Epithelial cell of proximal tubule (primary cell): ENCODE measurements at regions not wholly inside any gene's neighbourhood (a gene's known extent, or its start where the extent isn't known, plus 50 kb on each side); places are given as distances from the start of the nearest gene placed in this dataset.

Experiments used
- DNase-seq: peaks from one replicate; pipeline ENCODE4 v3.0.0-alpha.2; 2011; ENCODE audit warnings: low read depth
- H3K4me3 ChIP-seq: 2 replicates; pipeline ENCODE4 v1.5.1; 2011; ENCODE audit warnings: low read depth, mild to moderate bottlenecking, low read length
- TF ChIP-seq, protein P1 (sequence below): conservative IDR thresholded peaks from 2 replicates; pipeline ENCODE4 v1.5.1; 2012; ENCODE audit warnings: low read depth, mild to moderate bottlenecking, low read length

DNA sequence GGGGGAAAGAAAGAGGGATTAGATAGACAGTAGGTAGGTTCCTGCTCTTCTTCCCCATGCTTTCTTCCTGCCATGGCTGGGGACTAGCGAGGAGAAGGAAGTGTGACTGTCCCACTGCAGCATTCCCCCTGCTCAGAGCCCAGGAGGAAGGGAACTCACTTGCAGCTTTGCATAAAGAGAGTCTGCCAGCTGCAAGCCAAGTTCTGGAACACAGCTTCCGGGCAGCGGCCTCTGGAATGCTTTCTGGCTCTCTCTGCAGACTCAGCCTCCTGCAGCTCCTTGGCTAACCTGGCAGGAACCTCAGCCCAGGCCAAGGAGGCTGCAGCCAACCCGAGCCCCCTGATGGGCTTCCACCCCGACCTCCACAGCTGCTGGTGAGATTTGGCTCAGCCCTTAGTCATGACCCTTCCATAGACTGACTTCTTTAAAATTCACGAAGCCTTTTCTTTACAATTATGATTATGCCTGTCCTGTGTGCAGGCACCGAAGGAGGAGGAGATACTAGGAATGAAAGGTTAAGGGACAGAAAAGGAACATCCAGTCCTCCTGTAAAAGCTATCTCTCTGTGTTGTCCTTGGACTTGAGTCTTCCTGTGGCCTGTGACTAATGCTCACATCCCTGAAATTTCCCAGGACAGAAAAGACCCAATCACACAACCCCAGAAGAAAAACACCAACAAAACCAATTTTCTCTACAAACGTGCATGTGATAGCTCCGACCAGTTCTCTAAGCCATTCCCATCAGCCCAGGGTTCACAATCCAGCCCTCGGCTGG, 108.2 kb upstream of the OLIG2 start:
- no peak overlapping the region for H3K4me3 ChIP-seq
- TF ChIP-seq, protein P1, sequence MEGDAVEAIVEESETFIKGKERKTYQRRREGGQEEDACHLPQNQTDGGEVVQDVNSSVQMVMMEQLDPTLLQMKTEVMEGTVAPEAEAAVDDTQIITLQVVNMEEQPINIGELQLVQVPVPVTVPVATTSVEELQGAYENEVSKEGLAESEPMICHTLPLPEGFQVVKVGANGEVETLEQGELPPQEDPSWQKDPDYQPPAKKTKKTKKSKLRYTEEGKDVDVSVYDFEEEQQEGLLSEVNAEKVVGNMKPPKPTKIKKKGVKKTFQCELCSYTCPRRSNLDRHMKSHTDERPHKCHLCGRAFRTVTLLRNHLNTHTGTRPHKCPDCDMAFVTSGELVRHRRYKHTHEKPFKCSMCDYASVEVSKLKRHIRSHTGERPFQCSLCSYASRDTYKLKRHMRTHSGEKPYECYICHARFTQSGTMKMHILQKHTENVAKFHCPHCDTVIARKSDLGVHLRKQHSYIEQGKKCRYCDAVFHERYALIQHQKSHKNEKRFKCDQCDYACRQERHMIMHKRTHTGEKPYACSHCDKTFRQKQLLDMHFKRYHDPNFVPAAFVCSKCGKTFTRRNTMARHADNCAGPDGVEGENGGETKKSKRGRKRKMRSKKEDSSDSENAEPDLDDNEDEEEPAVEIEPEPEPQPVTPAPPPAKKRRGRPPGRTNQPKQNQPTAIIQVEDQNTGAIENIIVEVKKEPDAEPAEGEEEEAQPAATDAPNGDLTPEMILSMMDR = no peak
- no peak for DNase-seq

DNA sequence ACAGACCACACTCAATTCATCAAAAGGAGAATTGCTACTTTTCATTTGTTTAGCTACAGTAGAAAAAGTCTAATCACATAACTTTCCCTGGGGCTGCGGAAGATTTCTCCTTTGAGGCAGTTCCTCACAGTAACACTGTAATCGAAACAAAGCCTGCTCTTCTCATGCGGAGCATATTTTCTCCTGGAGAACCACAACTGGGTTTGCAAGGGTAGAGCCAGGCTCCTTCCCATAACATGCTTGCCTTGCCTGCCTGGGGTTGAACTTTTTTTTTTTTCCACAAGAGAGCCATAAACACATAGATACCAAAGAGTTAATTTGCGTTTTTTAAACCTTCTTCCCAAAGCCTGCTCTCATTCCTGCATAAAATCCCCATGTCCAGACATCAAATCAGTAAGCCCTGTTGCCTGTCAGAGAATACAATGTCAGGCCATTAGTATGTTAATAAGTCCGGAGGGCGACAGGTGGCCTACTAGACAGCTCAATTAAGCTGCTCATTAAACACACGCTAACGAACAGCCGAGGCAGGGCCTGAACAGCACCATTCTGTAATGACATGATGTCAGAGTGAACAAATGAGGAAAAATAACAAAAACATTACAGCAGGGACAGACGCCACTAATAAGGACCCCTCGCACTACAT, 107.1 kb upstream of the OLIG2 start:
- TF ChIP-seq, protein P1 = no peak
- no peak overlapping the region for H3K4me3 ChIP-seq
- DNase-seq = no peak

DNA sequence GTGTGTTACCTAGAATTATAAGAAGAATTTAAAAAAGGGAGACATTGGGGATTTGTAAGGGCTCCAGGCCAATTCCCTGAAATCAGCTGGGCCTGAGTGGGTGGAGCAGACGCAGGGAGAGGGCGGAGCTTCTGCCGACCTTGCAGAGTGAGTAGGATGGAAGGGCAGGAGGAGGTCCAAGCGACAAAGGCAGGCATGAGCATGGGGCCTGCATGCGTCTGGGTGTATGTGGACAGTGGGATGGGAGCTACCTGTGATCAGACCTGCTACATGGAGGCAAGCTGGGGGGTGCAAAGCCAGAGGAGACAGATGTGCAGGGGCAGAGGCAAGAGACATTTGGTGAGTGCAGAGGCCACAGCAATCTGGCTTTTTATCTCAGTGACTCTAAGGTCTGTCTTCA, 105.3 kb upstream of the OLIG2 start:
- H3K4me3 ChIP-seq = no peak overlapping the region
- DNase-seq = no peak
- TF ChIP-seq, protein P1 = no peak

DNA sequence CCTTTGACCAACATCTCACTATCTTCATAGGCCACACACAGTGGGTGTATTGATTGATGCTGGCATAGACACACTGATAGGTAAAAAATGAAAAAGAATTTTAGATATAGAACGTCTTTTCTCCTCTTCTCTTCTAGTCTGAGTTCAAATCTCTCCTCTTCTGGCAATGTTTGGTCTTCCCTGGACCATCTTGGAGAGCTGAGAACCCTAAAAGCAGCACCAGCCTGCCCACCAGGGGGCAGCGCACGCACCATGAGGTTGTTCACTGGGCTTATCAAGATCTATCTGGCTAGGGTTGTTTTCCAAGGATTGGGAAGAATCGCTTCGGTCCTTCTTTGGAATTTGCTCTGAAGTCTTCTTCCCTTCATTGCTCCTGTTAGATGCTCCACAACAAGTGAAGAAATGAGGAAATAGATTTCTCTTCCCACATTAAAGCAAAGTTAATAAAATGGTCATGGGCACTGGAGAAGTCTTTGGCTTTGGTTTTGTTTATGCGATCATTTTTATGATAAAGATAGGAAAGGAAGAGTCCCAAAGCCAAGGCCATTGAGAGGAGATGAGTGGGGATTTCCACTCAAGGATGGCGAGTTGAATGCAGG, 104.0 kb upstream of the OLIG2 start:
- no peak for DNase-seq
- no peak overlapping the region for H3K4me3 ChIP-seq
- TF ChIP-seq, protein P1 = peak; percentile 64

DNA sequence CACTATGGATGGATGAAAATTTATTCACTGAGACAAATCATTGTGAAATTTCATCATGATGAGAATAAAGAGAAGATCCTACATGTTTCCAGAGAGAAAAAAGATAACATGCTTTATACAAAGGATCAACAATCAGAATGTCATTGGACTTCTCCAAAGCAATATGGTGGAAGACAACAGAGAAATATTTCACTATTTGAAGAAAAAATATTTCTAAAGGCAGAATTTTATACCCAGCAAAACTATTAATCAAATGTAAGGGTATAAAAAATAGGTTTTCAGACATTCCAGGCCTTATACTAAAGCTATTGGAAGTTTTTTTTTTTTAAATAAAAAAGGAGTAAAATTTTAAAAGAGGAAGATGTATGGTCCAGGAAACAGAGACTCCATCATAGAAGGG, 100.6 kb upstream of the OLIG2 start:
- no peak overlapping the region for H3K4me3 ChIP-seq
- no peak for DNase-seq
- TF ChIP-seq, protein P1 = no peak

DNA sequence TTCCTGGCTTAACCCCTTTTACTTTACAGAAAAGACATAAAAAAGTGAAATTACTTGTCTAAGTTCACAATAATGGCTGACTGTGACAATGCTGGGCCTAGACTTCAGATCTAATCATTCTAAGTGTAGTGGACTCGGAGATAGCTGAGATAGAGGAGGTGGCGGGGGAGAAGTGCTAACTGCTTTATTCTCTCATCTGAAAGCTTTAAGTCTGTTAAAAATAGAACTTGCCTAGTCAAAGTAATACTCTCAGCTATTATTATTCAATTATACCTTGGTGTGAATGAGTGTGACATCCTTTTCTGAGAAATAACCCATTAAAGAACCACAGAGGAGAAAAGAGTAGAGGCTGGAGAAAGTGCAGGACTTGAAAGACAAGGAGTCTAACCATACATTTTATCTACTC, 96.1 kb upstream of the OLIG2 start:
- TF ChIP-seq, protein P1 = no peak
- no peak overlapping the region for H3K4me3 ChIP-seq
- DNase-seq = no peak
